ENCODE measurements at regions not wholly inside any gene's neighbourhood (a gene's known extent, or its start where the extent isn't known, plus 50 kb on each side); places are given as distances from the start of the nearest gene placed in this dataset.

GRCh38 chr10:130921461-130921860 is 390.1 kb downstream of the TCERG1L start:
- no peak overlapping the region for H4K5ac ChIP-seq (ENCODE audit: low read depth, low read length)
- H4K8ac ChIP-seq (ENCODE audit: low read depth in 2 of 2, low read length in 2 of 2) = no peak overlapping the region
- ChIA-PET POLR2A (ENCODE audit: unreplicated experiment) (no interaction called here), CTCF (no interaction called here)
- intact Hi-C loops (cut with micrococcal nuclease) (no loop called here), dilution Hi-C loops (cut with HindIII; ENCODE audit: low sequenced_read_pairs, unreplicated experiment) (no loop called here), in situ Hi-C loops (cut with MboI; ENCODE audit: low sequenced_read_pairs) (no loop called here)
- no peak overlapping the region for H3K4ac ChIP-seq (ENCODE audit: low read depth, low read length)
- H3K79me1 ChIP-seq (ENCODE audit: low read depth in 1 of 2, low read length in 2 of 2) = no peaks in the 10 kb centered on the region
- BruUV-seq (replicated peaks) = no TSS peak
- H2BK20ac ChIP-seq (ENCODE audit: low read depth, low read length) = no peak overlapping the region
- no peaks in the 10 kb centered on the region for H3K27me3 ChIP-seq (ENCODE audit: control insufficient read depth, insufficient read depth, low read length)
- no peaks in the 10 kb centered on the region for H4K20me1 ChIP-seq (ENCODE audit: insufficient read depth, low read length)
- no peak overlapping the region for H3K9ac ChIP-seq (ENCODE audit: low read depth, low read length)
- no CpG with 5 or more reads among the region's 4 CpGs for WGBS, 2 experiments (ENCODE audit: extremely low coverage in 2 of 2, insufficient read length in 1 of 2)
- no peak overlapping the region for H2BK5ac ChIP-seq (ENCODE audit: low read depth, low read length, poor library complexity, severe bottlenecking)
- no peak for TF ChIP-seq MXI1 (IDR thresholded peaks at IDR 0.05; ENCODE audit: borderline replicate concordance, low read depth, low read length)
- no peak for TF ChIP-seq SMC3 (IDR thresholded peaks at IDR 0.05; ENCODE audit: low read depth, low read length)
- TF ChIP-seq MAFK (IDR thresholded peaks at IDR 0.05; ENCODE audit: low read depth, low read length) = no peak
- no peak for TF ChIP-seq MAZ (IDR thresholded peaks at IDR 0.05; ENCODE audit: borderline replicate concordance, low read depth, low read length)
- TF ChIP-seq RCOR1 (IDR thresholded peaks at IDR 0.05; ENCODE audit: insufficient replicate concordance, low read length) = no peak
- no peak for TF ChIP-seq ELK1 (IDR thresholded peaks at IDR 0.05; ENCODE audit: borderline replicate concordance, low read depth, low read length)
- TF ChIP-seq CEBPB (IDR thresholded peaks at IDR 0.05; ENCODE audit: low read depth, low read length) = no peak
- TF ChIP-seq, protein P1, sequence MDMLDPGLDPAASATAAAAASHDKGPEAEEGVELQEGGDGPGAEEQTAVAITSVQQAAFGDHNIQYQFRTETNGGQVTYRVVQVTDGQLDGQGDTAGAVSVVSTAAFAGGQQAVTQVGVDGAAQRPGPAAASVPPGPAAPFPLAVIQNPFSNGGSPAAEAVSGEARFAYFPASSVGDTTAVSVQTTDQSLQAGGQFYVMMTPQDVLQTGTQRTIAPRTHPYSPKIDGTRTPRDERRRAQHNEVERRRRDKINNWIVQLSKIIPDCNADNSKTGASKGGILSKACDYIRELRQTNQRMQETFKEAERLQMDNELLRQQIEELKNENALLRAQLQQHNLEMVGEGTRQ (IDR thresholded peaks at IDR 0.05; ENCODE audit: low read depth, low read length) = no peak
- no peak for TF ChIP-seq NFE2L2 (IDR thresholded peaks at IDR 0.05; ENCODE audit: low read depth, low read length)
- TF ChIP-seq BHLHE40 (IDR thresholded peaks at IDR 0.05; ENCODE audit: low read depth, low read length) = no peak
- TF ChIP-seq CTCF (conservative IDR thresholded peaks at IDR 0.05; ENCODE audit: low read depth, low read length) = no peak
- TF ChIP-seq RAD21 (IDR thresholded peaks at IDR 0.05; ENCODE audit: low read length) = no peak
- TF ChIP-seq CHD1 (IDR thresholded peaks at IDR 0.05; ENCODE audit: low read depth, low read length) = no peak
- TF ChIP-seq FOS (IDR thresholded peaks at IDR 0.05; ENCODE audit: low read depth, low read length) = no peak
- no peak for TF ChIP-seq POLR2A (IDR thresholded peaks at IDR 0.05; ENCODE audit: low read depth, low read length)
- TF ChIP-seq RFX5 (IDR thresholded peaks at IDR 0.05; ENCODE audit: low read depth, low read length) = no peak
- H4K91ac ChIP-seq (ENCODE audit: insufficient read depth, low read depth, low read length) = no peak overlapping the region
- no peak overlapping the region for H3K23ac ChIP-seq (ENCODE audit: low read depth, low read length)
- no peaks in the 10 kb centered on the region for H3K4me1 ChIP-seq (ENCODE audit: control insufficient read depth, insufficient read depth, low read length)
- no peak overlapping the region for H3K56ac ChIP-seq (ENCODE audit: extremely low read depth, insufficient read depth, low read length)
- H3K4me3 ChIP-seq (ENCODE audit: insufficient read depth, low read depth, low read length) = no peak overlapping the region
- H3K18ac ChIP-seq (ENCODE audit: low read depth, low read length) = no peak overlapping the region
- no peak overlapping the region for H2AK5ac ChIP-seq (ENCODE audit: low read depth, low read length)
- DNase-seq (no peak), ATAC-seq (ENCODE audit: low read depth) (no peak)
- no peak overlapping the region for H3K4me2 ChIP-seq (ENCODE audit: low read depth, low read length)
- no peak overlapping the region for H2BK15ac ChIP-seq (ENCODE audit: low read depth, low read length)
- no peak overlapping the region for H3K27ac ChIP-seq (ENCODE audit: insufficient read depth, low read length)
- no peak overlapping the region for H2AFZ ChIP-seq (replicated peaks; ENCODE audit: low read length, poor library complexity)
- H2AK9ac ChIP-seq (replicated peaks; ENCODE audit: low read depth, low read length, poor library complexity) = no peak overlapping the region
- peaks cover 37% of the 10 kb centered on the region for H3K9me3 ChIP-seq (ENCODE audit: control insufficient read depth, insufficient read depth, low read length)
- H3K14ac ChIP-seq (replicated peaks; ENCODE audit: low read depth, low read length) = no peak overlapping the region
- H2BK120ac ChIP-seq (ENCODE audit: low read depth, low read length) = no peak overlapping the region
- H3K9me1 ChIP-seq (ENCODE audit: insufficient read depth, low read length) = no peaks in the 10 kb centered on the region
- no peaks in the 10 kb centered on the region for H3K36me3 ChIP-seq (ENCODE audit: control insufficient read depth, insufficient read depth, low read length)
